ENCODE measurements at regions not wholly inside any gene's neighbourhood (a gene's known extent, or its start where the extent isn't known, plus 50 kb on each side); places are given as distances from the start of the nearest gene placed in this dataset.

DNA sequence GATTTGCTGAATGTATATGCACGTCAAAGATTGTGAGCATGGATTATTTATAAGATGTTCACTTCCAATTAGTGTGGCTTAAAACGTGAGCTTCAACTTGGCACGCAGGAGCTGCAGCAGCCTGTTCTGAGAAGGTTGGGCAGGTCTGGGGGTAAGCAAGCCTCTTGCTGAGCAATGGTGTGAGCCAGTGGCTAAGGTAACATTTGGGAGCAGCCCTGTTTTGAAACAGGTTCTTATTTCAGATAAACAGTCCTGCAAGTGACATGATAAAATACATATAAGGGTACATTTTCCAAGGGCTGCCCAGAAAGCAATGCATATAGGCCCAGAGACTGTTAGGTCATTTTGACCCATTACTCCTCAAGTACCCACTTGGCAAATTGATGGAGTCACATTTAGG lies 415.3 kb downstream of the ZNF521 start:
- no peak for DNase-seq (ENCODE audit: low read depth in 2 of 2)

DNA sequence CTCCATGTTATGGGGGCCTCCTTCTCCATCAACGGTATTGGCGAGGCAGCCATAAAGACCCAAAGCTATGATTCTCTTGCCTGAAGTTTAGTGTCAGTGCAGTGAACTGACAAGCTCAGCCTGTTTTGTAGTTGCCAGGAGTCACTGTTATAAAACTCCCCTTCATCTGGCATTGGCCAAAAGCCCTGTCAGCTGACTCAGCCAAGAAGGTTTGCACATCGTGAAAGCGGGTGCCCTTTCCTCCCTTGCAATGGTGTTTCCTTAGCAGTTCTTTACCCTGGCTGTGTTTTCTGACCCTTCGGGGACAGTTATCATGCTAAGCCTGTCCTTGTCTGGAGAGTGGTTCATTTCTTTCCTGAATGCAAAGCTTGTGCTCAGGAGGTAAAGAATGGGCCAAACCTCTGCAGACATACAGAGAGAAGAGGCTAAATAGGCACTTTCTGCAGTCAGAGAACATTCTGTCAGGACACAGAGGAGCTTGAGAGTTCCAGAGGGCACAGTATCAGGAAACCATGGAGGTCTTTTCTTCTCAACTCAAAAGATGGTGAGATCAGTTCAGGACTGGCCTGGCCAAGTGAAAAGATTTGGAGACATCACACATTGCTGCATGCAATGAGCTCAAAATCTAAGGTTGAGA lies 414.2 kb downstream of the ZNF521 start:
- DNase-seq (ENCODE audit: low read depth in 2 of 2): no peak

- no peak for DNase-seq (ENCODE audit: low read depth in 2 of 2)
These were observed 411.6 kb downstream of the ZNF521 start for GRCh38 chr18:24940416-24940815.

DNA sequence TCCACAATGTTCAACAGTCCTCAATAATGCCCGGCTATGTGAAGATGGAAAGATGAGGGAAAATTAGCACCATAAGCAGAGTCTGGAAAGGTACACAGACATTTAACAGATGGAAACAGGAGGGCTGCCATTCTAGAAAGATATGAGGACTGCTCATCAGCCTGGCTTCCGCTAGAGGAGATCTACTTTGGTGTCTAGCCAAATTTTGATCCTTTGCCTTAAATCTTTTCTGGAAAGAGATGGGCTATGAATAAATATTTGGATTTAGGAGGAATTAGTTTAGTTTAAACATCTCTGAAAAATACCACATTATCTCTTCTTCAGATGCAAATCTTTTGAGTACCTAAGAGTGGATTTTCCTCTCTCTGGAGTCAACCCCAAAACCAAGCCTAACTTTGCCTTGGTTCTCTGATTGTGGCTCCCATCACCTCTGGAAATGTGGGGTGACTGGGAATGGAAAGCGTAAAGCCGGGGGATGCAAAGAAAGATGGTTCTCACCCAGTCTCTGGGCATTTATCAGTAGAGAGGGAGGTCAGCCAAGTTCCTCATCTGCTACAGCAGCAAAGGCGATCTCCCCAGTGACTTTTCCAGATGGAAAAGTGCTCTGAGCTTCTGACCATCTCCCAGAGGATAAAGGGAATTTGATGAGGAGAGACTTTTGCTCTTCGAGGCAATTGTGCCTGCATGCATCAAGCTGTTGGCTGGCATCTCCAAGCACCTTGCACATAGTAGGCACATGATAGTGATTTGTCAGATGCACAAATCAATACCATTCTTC lies 410.6 kb downstream of the ZNF521 start:
- DNase-seq (ENCODE audit: low read depth in 2 of 2): no peak

GRCh38 chr18:24942144-24942543 lies 409.8 kb downstream of the ZNF521 start:
- DNase-seq (ENCODE audit: low read depth in 2 of 2): no peak

DNA sequence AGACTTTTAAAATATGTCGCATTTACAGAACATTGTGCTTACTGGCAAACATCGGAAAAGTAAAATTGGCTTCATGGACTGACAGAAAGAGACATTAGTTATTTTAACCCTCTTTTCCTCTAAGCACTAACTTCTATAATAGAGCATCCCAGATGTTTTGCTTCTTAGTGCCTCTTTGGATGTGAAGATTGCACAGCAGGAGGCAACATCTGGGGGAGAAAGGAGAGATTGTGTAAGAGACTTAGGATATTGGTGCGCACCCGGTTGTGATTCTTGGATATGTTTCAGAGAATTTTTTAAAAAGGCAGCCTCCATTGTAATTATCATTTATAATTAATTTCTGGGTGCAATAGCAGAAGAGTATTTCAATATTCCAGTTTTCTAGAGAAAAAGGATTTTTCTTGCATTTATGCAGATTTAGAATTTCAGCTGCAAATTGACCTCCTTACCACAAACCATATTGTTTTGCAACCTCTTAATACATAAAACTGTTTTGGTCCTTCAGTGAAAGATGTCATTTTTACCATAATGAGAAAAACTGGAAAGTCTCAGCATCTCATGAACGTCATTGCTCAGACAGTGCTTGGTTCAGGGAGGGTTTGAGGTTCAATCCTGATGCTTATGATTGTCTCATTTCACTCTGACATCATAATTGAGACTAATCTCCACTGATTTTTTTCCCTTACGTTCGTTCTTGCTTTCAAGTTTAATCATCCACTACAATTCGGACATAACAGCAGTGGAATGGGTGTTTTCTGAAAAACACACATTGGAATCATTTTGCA lies 404.3 kb downstream of the ZNF521 start:
- DNase-seq (ENCODE audit: low read depth in 2 of 2): no peak

- no peak for DNase-seq (ENCODE audit: low read depth in 2 of 2)
These were observed 402.1 kb downstream of the ZNF521 start for GRCh38 chr18:24949908-24950307.

- no peak for DNase-seq (ENCODE audit: low read depth in 2 of 2)
These were observed 397.6 kb downstream of the ZNF521 start for GRCh38 chr18:24954341-24954740.

GRCh38 chr18:24958001-24958400 lies 394.0 kb downstream of the ZNF521 start:
- DNase-seq (ENCODE audit: low read depth in 2 of 2): no peak

DNA sequence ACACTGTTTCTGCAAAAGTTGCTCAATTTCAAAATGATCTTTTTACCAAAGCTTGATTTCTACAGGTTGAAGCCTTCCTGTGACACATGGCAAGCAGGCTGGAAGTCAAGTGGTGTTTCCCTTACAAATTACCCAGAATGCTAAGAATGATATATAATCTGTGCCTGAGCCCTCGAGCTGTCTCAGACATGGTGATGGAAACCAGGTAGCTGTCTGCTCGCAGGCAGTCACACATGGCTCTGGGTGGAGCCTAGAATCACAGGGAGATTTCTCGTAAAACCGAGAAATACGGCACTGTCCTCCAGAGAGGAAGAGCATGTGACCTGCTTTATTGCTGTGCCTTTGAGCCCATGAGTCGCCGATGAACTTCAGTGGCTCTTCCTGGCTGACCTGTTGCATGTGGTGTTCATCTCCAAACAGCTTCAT lies 392.9 kb downstream of the ZNF521 start:
- DNase-seq (ENCODE audit: low read depth in 2 of 2): no peak

DNA sequence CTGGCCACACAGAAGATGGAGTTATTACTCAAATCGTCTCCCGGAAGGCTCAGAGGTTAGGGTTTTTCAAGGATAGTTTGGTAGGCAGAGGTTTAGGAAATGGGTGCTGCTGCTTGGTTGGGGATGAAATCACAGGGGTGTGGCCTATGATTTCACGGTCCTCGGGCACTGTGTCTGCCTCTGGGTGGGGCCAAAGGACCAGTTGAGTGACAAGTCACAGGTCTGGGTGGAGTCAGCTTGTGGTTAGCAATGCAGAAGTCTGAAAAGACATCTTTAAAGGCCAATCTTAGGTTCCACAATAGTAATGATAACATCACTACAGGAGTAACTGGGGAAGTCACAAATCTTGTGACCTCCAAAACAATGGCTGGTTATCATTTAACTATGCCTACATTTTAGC lies 387.8 kb downstream of the ZNF521 start:
- DNase-seq (ENCODE audit: low read depth in 2 of 2): no peak

DNA sequence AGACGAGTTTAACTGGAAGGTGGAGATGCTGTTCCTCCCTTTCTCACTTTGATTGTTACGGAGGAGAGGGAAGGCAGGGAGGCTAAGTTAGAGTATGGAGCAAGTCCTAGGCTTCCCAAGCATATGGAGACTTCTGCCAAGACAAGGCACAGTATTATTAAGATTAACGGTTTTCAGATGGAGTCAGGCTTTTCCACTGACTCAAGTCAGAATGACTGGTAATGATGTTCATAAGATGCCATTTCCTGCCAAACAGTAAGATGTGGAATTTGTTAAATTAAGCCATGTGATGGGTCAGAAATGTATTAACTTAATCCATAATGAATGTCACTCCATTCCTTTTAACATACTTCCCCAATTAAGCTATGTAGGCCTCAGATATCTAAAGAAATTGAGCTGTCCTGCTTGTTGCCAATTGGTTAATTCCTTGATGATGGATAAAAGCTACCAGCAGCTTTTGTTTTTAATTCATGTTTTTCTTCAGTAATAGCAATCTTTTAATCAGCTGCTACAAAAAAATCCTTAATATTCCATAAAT lies 383.7 kb downstream of the ZNF521 start:
- DNase-seq (ENCODE audit: low read depth in 2 of 2): no peak

DNA sequence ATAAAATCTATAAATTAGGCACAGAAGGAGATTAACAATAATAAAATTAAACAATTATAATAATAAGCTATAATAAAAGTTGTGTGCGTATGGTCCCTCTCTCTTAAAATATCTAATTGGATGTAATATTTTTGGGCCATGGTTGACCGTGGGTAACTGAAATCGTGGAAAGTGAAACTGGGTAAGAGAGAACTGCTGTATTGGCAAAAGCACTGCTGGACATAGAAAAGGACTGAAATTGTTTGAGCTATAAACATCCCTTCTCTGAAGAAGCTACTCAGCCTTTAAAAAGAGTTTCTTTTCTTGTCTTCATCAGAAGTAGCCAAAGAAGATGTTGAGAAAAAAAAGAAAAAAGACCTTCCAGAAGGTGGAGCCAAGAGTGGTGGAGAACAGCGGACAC lies 379.4 kb downstream of the ZNF521 start:
- DNase-seq (ENCODE audit: low read depth in 2 of 2): no peak

- DNase-seq (ENCODE audit: low read depth in 2 of 2): no peak
These were observed 377.5 kb downstream of the ZNF521 start for GRCh38 chr18:24974431-24974830.

DNA sequence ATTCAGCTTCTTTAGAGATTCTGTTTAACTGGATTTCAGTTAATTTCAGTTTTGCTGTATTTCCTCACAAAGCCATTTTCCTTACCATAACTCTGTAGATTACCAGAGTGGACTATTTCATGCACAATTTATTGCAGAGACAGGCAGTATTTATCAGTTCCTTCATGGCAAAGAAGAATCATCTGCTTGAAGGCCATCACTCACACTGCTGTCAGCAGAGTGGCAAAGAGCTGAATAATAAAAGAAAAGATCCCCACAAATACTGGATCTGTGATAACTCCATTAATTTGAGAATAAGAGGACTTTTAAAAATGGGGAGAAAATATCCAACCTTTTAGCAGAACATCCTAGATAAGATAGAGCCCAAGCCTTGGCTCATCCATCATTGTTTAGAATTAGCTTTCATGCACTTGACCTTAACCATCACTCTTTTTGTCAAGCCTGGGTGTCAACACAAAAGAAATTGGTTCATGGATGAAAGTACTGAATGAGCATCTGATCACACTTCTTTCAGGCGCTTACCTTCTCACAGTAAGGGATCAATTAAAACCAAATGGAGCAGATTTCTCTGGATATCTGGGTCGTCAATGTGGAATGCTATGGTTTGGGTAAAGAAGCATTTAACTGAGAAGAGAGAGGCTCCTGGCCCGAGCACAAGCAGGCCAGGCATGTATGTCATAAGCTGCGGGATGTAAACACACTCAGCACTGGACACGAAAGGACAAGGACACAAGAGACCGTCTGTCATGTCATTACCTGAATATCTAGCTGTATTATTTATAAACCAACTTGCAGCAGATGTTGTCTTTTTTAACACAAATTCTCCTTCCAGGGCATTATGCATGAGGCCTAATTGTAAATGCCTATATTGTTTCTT lies 376.2 kb downstream of the ZNF521 start:
- no peak for DNase-seq (ENCODE audit: low read depth in 2 of 2)

DNA sequence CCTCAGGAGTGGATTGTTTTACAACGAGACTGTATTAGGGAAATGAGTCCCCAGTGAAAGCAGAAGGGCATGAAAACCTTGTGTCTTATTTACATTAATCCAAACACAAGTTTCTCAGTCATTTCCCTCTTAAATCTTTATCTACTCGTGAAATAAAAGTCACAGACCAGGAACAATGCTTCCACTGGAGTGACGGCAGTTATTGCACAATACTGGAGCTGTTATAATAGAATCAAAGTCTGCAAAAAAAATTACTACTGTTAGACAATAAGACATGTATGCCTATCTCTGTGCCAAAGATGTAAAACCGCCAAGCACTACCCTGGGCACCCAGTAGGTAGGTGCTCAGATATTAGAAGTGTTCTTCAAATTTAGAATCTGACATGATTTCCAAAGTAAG lies 375.5 kb downstream of the ZNF521 start:
- DNase-seq (ENCODE audit: low read depth in 2 of 2): no peak

DNA sequence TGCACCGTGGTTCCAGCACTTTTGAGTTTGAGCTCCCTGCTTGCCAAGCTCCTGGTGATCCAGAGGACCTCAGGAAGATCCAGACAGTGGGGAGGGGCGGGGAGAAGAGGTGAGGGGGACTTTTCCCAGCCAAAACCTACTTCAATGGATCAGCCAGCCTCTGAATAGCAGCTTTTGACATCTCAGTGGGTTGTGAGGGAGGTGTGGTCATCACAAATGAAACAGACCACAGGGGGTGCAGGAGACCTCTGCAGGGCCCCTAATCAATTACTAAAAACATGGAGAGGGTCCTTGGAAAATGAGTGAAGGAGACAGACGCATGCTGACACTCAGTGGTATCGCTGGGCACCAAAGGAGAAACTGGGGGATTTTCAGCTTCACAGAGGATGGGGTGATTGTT lies 372.7 kb downstream of the ZNF521 start:
- DNase-seq (ENCODE audit: low read depth in 2 of 2): no peak

- DNase-seq (ENCODE audit: low read depth in 2 of 2): no peak
These were observed 369.1 kb downstream of the ZNF521 start for GRCh38 chr18:24982831-24983230.

GRCh38 chr18:24983566-24984139 lies 368.3 kb downstream of the ZNF521 start:
- DNase-seq (ENCODE audit: low read depth in 2 of 2): no peak

GRCh38 chr18:24985586-24985985 lies 366.4 kb downstream of the ZNF521 start:
- DNase-seq (ENCODE audit: low read depth in 2 of 2): no peak

DNA sequence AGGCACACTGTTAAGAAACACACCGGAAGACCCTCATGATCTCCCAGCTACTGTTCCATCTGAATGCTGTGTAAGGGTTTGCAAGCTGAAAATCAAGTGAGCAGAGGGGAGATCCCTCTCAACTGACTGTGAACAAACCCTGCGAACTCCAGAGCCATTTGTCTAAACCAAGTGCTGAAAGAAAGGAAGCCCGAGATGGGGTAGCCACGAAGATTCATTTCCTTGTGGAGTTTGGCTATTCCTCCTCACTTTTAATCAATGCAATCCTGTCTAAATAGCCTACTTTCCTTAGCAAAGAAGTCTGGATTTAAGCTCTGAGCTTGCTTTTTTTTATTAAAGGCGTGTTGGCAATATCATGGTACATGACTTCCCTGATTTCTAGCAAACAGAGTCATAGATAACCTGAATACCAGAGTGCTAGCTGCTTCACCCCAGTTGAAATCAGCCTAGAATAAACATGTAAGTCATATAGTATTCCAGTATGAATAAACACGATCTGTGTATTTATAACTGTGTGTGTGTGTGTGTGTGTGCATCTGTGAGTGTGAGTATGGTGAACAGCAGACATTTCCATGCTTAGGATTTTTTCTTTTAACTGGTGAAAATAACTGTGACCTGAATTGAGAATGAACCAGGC lies 365.2 kb downstream of the ZNF521 start:
- DNase-seq (ENCODE audit: low read depth in 2 of 2): no peak
